GM19397 (cell line): ENCODE measurements at regions not wholly inside any gene's neighbourhood (a gene's known extent, or its start where the extent isn't known, plus 50 kb on each side); places are given as distances from the start of the nearest gene placed in this dataset.
A peak's percentile ranks its signal among the peaks of the same experiment; 100 is the strongest.

ENCODE experiments used
- ATAC-seq: cut with Tn5 transposase; IDR thresholded peaks from one replicate; pipeline ENCODE4 v1.9.1; 2021; ENCODE audit warnings: mild to moderate bottlenecking, moderate library complexity; ENCODE audit not compliant: unreplicated experiment

- no peak for ATAC-seq
These were observed 621.6 kb downstream of the CCER1 start for GRCh38 chr12:90333424-90333823.

- ATAC-seq = no peak
These were observed 623.2 kb downstream of the CCER1 start for GRCh38 chr12:90331821-90332220.

- no peak for ATAC-seq
These were observed 622.6 kb upstream of the ATP2B1 start for GRCh38 chr12:90331262-90331661.

GRCh38 chr12:90327793-90328743 is 619.4 kb upstream of the ATP2B1 start:
- no peak for ATAC-seq

- no peak for ATAC-seq
These were observed 614.6 kb upstream of the ATP2B1 start for GRCh38 chr12:90323217-90323616.

GRCh38 chr12:90322006-90322405 is 613.4 kb upstream of the ATP2B1 start:
- no peak for ATAC-seq

- ATAC-seq = no peak
These were observed 612.7 kb upstream of the ATP2B1 start for GRCh38 chr12:90321369-90321768.

GRCh38 chr12:90311561-90311960 is 602.9 kb upstream of the ATP2B1 start:
- ATAC-seq = no peak

- no peak for ATAC-seq
These were observed 596.7 kb upstream of the ATP2B1 start for GRCh38 chr12:90305379-90305778.

- ATAC-seq = no peak
These were observed 595.6 kb upstream of the ATP2B1 start for GRCh38 chr12:90304231-90304630.

GRCh38 chr12:90303771-90304170 is 595.1 kb upstream of the ATP2B1 start:
- ATAC-seq = no peak

- ATAC-seq = no peak
These were observed 593.0 kb upstream of the ATP2B1 start for GRCh38 chr12:90301561-90302133.

- no peak for ATAC-seq
These were observed 592.5 kb upstream of the ATP2B1 start for GRCh38 chr12:90301095-90301494.

- ATAC-seq = no peak
These were observed 591.0 kb upstream of the ATP2B1 start for GRCh38 chr12:90299666-90300065.

GRCh38 chr12:90299121-90299520 is 590.5 kb upstream of the ATP2B1 start:
- peak; percentile 95 for ATAC-seq

GRCh38 chr12:90298289-90298948 is 589.8 kb upstream of the ATP2B1 start:
- ATAC-seq = no peak

GRCh38 chr12:90295858-90296257 is 587.2 kb upstream of the ATP2B1 start:
- ATAC-seq = no peak

- no peak for ATAC-seq
These were observed 583.5 kb upstream of the ATP2B1 start for GRCh38 chr12:90292183-90292582.

- no peak for ATAC-seq
These were observed 582.6 kb upstream of the ATP2B1 start for GRCh38 chr12:90290980-90291975.

- no peak for ATAC-seq
These were observed 578.9 kb upstream of the ATP2B1 start for GRCh38 chr12:90287585-90287984.
